GM12875 (cell line): ENCODE measurements at regions not wholly inside any gene's neighbourhood (a gene's known extent, or its start where the extent isn't known, plus 50 kb on each side); places are given as distances from the start of the nearest gene placed in this dataset.

Experiments used
- H3K4me3 ChIP-seq: one replicate; pipeline ENCODE4 v1.5.1; 2011; ENCODE audit warnings: low read depth, low read length, control low read depth
- TF ChIP-seq, protein P1 (sequence below): IDR thresholded peaks from 2 replicates; pipeline ENCODE4 v1.5.1; 2011; ENCODE audit warnings: low read depth, mild to moderate bottlenecking, control low read depth, inconsistent platforms, low read length, moderate library complexity, borderline replicate concordance; ENCODE audit not compliant: insufficient read depth

DNA sequence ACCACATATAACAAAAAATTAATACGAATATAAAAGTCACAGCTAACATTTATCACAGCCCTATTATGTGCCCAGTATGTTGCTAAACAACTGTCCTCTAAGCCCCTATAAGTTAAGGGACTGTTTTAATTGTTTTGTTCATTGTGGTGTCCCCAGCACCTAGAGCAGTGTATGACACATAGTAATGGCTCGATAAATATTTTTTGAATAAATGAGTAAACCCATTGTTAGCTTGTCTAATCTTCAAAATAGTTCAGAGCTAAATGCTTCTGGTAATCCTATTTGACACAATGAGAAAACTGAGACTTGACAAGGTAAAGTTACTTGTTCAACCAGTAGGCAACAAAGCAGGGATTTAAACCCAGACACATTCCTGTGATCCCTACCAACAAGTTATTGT, 78.4 kb upstream of the NEUROD6 start:
- TF ChIP-seq, protein P1, sequence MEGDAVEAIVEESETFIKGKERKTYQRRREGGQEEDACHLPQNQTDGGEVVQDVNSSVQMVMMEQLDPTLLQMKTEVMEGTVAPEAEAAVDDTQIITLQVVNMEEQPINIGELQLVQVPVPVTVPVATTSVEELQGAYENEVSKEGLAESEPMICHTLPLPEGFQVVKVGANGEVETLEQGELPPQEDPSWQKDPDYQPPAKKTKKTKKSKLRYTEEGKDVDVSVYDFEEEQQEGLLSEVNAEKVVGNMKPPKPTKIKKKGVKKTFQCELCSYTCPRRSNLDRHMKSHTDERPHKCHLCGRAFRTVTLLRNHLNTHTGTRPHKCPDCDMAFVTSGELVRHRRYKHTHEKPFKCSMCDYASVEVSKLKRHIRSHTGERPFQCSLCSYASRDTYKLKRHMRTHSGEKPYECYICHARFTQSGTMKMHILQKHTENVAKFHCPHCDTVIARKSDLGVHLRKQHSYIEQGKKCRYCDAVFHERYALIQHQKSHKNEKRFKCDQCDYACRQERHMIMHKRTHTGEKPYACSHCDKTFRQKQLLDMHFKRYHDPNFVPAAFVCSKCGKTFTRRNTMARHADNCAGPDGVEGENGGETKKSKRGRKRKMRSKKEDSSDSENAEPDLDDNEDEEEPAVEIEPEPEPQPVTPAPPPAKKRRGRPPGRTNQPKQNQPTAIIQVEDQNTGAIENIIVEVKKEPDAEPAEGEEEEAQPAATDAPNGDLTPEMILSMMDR, result no peak
- H3K4me3 ChIP-seq, result no peak overlapping the region

DNA sequence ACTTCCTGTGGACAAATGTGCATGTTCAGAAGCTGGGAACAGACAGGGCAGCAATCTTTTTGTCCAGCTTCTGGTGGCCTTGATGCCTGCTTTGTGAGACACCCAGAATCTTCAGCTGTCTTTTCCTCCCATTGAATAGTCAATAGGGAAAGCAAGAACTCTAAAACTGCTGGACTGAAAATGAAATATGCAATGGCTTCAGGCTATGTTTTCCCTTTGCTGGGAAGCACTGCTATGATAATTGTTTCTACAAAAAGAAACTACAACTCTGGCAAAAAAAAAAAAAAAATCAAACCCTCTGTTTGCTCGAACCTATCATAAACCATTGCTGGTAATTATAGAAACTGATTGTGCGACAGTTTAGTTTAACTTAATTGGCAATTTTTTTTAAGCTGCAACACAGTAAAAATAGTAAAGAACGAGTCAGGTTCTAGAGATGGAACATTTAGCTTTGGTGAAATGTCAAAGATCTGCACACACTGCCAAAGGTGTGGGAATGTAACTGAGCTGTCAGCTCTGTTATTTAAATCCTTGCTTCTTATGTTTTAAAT, 79.1 kb upstream of the NEUROD6 start:
- TF ChIP-seq, protein P1, result no peak
- no peak overlapping the region for H3K4me3 ChIP-seq

DNA sequence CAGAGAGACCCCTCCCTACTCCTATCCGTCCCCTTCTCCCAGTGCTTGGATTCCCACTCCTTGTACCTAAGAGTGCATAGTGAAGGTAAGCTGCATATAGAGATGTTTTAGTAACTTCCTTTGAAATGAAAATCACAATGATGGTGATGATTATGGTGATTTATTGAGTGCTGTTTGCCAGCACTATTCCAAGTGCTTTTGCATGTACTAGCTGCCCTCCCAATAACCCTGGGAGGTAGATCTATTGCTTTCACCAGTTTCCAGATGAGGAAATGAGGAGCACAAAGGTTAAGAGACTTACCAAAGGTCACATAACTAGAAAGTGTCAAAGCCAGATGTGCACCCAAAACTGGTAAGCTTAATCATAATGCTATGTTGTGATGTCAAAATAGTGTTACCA, 80.4 kb upstream of the NEUROD6 start:
- TF ChIP-seq, protein P1, result no peak
- H3K4me3 ChIP-seq, result no peak overlapping the region

DNA sequence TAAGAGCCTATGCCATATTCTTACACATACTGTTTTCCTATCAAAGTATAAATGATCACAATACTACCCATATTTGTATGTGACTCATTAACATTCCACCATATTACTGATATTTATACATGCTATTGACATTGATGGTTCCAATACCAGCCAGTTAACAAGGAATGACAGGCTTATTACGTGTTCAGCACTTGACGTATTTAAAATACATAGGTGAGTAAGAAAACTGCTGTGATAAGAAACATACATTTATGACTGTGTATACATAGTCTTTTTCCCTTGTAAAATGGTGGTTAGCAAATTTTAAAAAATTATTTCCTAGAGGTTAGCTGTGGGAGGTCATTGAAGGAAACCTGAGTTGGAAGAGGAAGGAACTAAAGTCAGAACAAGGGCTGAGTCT, 81.1 kb upstream of the NEUROD6 start:
- TF ChIP-seq, protein P1, result no peak
- no peak overlapping the region for H3K4me3 ChIP-seq

DNA sequence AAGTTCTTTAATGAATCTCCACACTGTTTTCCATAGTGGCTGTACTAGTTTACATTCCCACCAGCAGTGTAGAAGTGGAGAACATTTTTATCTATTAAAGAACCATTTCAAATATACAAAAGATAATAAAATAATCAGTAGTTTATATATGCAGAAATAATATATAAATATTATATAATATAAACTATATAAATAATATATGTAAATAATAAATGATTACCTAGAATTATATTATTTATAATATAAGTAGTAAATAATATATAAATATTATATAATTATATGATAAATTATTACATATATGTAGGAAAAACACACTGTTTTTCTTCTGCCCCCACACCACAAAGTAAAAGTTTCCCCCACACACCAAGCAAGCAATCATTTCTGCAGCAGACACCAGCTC, 83.5 kb upstream of the NEUROD6 start:
- no peak overlapping the region for H3K4me3 ChIP-seq
- TF ChIP-seq, protein P1, result no peak

DNA sequence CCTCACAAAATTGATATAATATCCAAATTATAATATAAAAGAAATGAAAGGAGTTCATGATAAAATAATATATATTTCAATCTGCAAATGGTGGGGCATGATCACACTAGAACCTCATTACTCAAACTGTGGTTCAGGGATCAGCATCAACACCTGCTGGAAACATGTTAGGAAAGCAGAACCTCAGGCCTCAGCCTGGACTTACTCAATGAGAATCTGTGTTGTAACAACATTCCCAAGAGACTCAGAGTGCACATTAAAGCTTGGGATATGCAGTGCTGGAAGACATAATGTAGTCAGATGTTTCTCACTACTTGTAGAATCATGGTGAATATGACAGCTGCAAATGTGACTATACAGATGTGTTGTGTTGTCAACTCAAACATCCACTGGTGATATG, 81.7 kb upstream of the ITPRID1 start:
- no peak overlapping the region for H3K4me3 ChIP-seq
- TF ChIP-seq, protein P1, result no peak

DNA sequence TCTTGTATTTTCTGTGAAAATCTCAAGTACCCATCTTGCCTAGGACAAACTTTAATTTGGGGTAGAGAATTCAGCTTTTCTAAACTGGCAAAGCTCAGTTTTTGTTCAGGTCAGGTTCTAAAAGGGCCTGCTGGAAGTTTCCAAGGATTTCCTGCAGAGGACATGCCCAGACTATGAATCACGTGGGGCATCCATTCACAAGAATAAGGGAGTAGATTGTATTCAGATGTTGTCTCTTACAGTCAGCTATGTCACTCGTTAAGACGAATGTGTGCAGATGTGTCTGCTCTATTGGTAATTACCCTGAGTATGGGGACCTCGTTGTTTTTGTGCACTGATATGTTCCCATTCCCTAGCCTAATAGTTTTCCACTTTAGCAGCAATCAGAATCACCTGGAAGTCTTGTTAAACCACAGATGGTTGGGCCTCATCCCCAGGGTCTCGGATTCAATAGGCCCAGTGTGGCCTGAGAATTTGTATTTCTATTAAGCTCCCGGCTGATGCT, 81.0 kb upstream of the ITPRID1 start:
- no peak overlapping the region for H3K4me3 ChIP-seq
- TF ChIP-seq, protein P1, result no peak
